ENCODE measurements at regions not wholly inside any gene's neighbourhood (a gene's known extent, or its start where the extent isn't known, plus 50 kb on each side); places are given as distances from the start of the nearest gene placed in this dataset.

DNA sequence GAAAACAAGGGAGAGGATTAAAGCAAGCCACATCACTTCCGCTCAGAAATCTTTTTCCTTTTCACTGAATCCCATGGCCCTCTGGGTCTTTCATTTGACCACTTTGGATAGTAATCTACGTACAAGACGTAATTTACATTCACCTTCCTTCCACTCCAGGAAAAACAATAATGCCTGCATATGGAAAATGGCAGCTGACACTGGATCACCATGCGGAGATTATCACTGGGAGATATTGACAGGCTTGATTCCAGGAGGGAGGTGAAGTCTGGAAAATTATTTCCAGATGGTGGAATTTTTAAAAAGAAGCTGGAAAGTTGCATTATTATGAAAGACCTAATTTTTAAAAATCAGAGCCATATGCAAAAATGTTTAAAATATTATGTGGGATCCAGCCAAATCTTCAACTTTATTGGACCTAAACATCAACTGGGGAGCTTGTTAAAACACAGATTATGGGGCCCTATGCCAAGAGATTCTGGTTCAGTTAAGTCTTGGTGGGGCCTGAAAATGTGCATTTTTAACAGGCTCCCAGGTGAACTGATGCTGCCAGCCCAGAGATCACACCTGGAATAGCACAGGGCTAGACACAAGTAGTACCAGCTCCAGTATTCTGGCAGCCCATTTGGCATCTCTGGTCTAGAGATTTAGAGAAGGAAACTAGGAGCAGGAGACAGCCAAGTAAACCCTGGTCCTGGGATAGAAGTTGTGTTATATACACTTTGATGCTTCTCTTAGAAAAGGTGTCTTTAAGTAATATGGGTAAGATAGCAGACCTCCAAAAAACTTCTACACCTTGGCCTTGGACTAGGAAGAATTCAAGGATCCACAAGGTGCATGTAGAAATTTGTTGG is 290.3 kb upstream of the LDB2 start:
- FAIRE-seq (no peak), DNase-seq (ENCODE audit: insufficient read length) (no peak)
- no peak for TF ChIP-seq TAF1 (IDR thresholded peaks at IDR 0.05; ENCODE audit: borderline replicate concordance, low read depth, low read length)

- FAIRE-seq (peak; percentile 46), DNase-seq (ENCODE audit: insufficient read length) (no peak)
- TF ChIP-seq POLR2AphosphoS5 (IDR thresholded peaks at IDR 0.05; ENCODE audit: low read depth, low read length): no peak
- TF ChIP-seq POLR2A (IDR thresholded peaks at IDR 0.05; ENCODE audit: low read depth, low read length): no peak
- TF ChIP-seq TAF1 (IDR thresholded peaks at IDR 0.05; ENCODE audit: borderline replicate concordance, low read depth, low read length): no peak
These were observed 289.7 kb upstream of the LDB2 start for GRCh38 chr4:17188125-17188524.

- FAIRE-seq (no peak), DNase-seq (ENCODE audit: insufficient read length) (no peak)
- TF ChIP-seq POLR2A (IDR thresholded peaks at IDR 0.05; ENCODE audit: low read depth, low read length): no peak
- TF ChIP-seq POLR2AphosphoS5 (IDR thresholded peaks at IDR 0.05; ENCODE audit: low read depth, low read length): no peak
- no peak for TF ChIP-seq TAF1 (IDR thresholded peaks at IDR 0.05; ENCODE audit: borderline replicate concordance, low read depth, low read length)
These were observed 288.6 kb upstream of the LDB2 start for GRCh38 chr4:17187003-17187402.

GRCh38 chr4:17182888-17183287 is 284.4 kb upstream of the LDB2 start:
- no peak for TF ChIP-seq POLR2AphosphoS5 (IDR thresholded peaks at IDR 0.05; ENCODE audit: low read depth, low read length)
- no peak for TF ChIP-seq TAF1 (IDR thresholded peaks at IDR 0.05; ENCODE audit: borderline replicate concordance, low read depth, low read length)
- DNase-seq (ENCODE audit: insufficient read length) (no peak), FAIRE-seq (no peak)

DNA sequence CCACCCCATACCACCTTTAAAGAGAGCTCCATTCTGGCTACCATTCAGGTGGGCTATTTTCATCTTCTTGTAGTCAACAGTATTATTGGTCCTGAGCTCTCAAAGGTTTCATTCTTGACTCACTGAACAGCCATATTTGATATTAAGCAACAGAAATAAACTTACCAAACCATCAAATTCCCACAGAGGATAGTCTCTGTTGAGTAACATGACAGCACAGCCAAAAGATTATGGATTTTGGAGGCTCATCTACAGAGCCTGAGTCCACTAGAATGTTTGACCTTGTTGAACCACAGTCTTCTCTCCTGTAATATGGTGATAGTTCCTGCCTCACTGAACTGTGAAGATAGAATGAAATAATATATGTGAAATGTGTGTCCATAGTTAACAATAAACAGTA is 276.3 kb upstream of the LDB2 start:
- FAIRE-seq (no peak), DNase-seq (ENCODE audit: insufficient read length) (no peak)
- TF ChIP-seq POLR2AphosphoS5 (IDR thresholded peaks at IDR 0.05; ENCODE audit: low read depth, low read length) (no peak), POLR2A (IDR thresholded peaks at IDR 0.05; ENCODE audit: low read depth, low read length) (no peak), TAF1 (IDR thresholded peaks at IDR 0.05; ENCODE audit: borderline replicate concordance, low read depth, low read length) (no peak)

DNA sequence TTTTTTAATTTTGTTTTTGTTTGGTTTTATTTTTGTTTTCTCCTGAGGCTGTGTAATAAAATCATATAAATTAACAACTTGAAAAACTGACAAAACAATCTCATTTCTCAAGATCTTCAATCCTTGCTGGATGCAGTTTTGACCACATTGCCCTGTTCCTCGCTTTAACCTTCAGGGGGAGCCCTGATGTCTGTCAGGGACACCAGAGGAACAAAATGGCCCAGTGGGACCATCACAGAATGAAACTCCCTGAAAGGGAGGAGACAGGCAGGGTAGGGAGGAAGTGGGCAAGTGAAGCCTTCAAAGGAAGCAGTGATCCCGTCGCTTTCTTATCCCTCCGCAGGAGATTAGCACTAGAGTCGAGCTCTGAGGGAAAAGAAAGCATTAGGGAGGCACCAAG is 274.9 kb upstream of the LDB2 start:
- no peak for DNase-seq (ENCODE audit: insufficient read length)
- peak; percentile 9 for FAIRE-seq
- TF ChIP-seq POLR2A (IDR thresholded peaks at IDR 0.05; ENCODE audit: low read depth, low read length): no peak
- TF ChIP-seq TAF1 (IDR thresholded peaks at IDR 0.05; ENCODE audit: borderline replicate concordance, low read depth, low read length): no peak
- TF ChIP-seq POLR2AphosphoS5 (IDR thresholded peaks at IDR 0.05; ENCODE audit: low read depth, low read length): no peak

- TF ChIP-seq POLR2AphosphoS5 (IDR thresholded peaks at IDR 0.05; ENCODE audit: low read depth, low read length) (no peak), POLR2A (IDR thresholded peaks at IDR 0.05; ENCODE audit: low read depth, low read length) (no peak), TAF1 (IDR thresholded peaks at IDR 0.05; ENCODE audit: borderline replicate concordance, low read depth, low read length) (no peak)
- DNase-seq (ENCODE audit: insufficient read length) (no peak), FAIRE-seq (no peak)
These were observed 271.7 kb upstream of the LDB2 start for GRCh38 chr4:17170131-17170530.

GRCh38 chr4:17169699-17170098 is 271.3 kb upstream of the LDB2 start:
- no peak for DNase-seq (ENCODE audit: insufficient read length)
- no peak for TF ChIP-seq TAF1 (IDR thresholded peaks at IDR 0.05; ENCODE audit: borderline replicate concordance, low read depth, low read length)
- TF ChIP-seq POLR2AphosphoS5 (IDR thresholded peaks at IDR 0.05; ENCODE audit: low read depth, low read length): no peak
- TF ChIP-seq POLR2A (IDR thresholded peaks at IDR 0.05; ENCODE audit: low read depth, low read length): no peak
- no peak for FAIRE-seq

DNA sequence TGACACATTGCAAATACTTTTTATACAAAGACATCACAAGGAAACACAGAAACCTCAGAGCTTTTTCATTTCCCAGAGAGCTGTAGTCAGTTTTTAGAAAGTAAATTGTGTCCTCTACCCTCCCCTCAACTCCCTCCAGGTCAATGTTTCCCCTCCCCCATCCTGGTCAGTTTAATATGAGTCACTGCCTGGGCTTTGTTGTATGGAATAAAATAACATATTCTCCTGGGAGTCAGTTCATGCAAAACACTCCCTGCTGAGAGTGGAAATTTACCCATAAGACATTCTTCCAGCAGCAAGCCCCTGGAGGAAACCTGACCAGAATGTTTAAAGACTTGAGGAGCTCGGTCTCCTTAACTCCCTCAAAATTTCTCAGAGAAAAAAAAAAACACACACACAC is 270.1 kb upstream of the LDB2 start:
- TF ChIP-seq POLR2A (IDR thresholded peaks at IDR 0.05; ENCODE audit: low read depth, low read length) (no peak), POLR2AphosphoS5 (IDR thresholded peaks at IDR 0.05; ENCODE audit: low read depth, low read length) (no peak), TAF1 (IDR thresholded peaks at IDR 0.05; ENCODE audit: borderline replicate concordance, low read depth, low read length) (no peak)
- FAIRE-seq (no peak), DNase-seq (ENCODE audit: insufficient read length) (no peak)

DNA sequence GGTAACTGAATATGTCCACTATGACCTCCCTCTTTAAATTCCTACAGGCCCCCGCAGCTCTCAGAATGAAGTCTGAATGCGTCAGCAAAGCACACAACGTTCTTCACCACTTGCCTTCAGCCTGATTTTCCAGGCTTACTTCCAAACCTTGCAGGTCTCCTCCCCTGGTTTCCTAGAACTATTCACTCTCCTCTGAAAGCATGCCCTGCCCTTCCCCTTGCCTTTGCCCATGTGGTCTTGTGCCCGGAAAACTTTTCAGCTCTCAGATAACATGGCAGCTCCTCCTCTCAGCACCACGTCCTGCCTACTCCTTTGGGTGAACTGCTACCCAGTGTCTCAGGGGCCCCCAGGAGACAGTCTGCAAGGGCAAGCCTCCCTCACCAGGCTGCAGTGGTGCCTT is 268.5 kb upstream of the LDB2 start:
- TF ChIP-seq POLR2A (IDR thresholded peaks at IDR 0.05; ENCODE audit: low read depth, low read length) (no peak), POLR2AphosphoS5 (IDR thresholded peaks at IDR 0.05; ENCODE audit: low read depth, low read length) (no peak), TAF1 (IDR thresholded peaks at IDR 0.05; ENCODE audit: borderline replicate concordance, low read depth, low read length) (no peak)
- no peak for FAIRE-seq
- no peak for DNase-seq (ENCODE audit: insufficient read length)

GRCh38 chr4:17165286-17165685 is 266.8 kb upstream of the LDB2 start:
- FAIRE-seq (no peak), DNase-seq (ENCODE audit: insufficient read length) (no peak)
- TF ChIP-seq POLR2AphosphoS5 (IDR thresholded peaks at IDR 0.05; ENCODE audit: low read depth, low read length): no peak

- TF ChIP-seq TAF1 (IDR thresholded peaks at IDR 0.05; ENCODE audit: borderline replicate concordance, low read depth, low read length) (no peak), POLR2AphosphoS5 (IDR thresholded peaks at IDR 0.05; ENCODE audit: low read depth, low read length) (no peak), POLR2A (IDR thresholded peaks at IDR 0.05; ENCODE audit: low read depth, low read length) (no peak)
- FAIRE-seq: no peak
- DNase-seq (ENCODE audit: insufficient read length): no peak
These were observed 266.2 kb upstream of the LDB2 start for GRCh38 chr4:17164666-17165065.

All from GM12892 (cell line).